HEK293 (cell line): ENCODE measurements at regions not wholly inside any gene's neighbourhood (a gene's known extent, or its start where the extent isn't known, plus 50 kb on each side); places are given as distances from the start of the nearest gene placed in this dataset.

Experiments
- YY2 ChIP-seq: fragments of 450-650 bp; formaldehyde crosslinking; IDR thresholded peaks from 2 replicates; pipeline ENCODE4 v1.5.1; 2016; ENCODE audit warnings: missing biosample characterization, missing genetic modification characterization
- ZBTB7A ChIP-seq: fragments of 450-650 bp; formaldehyde crosslinking; IDR thresholded peaks from 2 replicates; pipeline ENCODE4 v1.5.1; 2016; ENCODE audit warnings: low read depth, missing biosample characterization, missing genetic modification characterization
- ZNF175 ChIP-seq: fragments of 450-650 bp; formaldehyde crosslinking; IDR thresholded peaks from 2 replicates; pipeline ENCODE4 v1.5.1; 2016; ENCODE audit warnings: missing biosample characterization, missing genetic modification characterization
- TF ChIP-seq, protein P1 (sequence below): fragments of 450-650 bp; formaldehyde crosslinking; IDR thresholded peaks from 2 replicates; pipeline ENCODE4 v1.5.1; 2016; ENCODE audit warnings: missing biosample characterization, missing genetic modification characterization

DNA sequence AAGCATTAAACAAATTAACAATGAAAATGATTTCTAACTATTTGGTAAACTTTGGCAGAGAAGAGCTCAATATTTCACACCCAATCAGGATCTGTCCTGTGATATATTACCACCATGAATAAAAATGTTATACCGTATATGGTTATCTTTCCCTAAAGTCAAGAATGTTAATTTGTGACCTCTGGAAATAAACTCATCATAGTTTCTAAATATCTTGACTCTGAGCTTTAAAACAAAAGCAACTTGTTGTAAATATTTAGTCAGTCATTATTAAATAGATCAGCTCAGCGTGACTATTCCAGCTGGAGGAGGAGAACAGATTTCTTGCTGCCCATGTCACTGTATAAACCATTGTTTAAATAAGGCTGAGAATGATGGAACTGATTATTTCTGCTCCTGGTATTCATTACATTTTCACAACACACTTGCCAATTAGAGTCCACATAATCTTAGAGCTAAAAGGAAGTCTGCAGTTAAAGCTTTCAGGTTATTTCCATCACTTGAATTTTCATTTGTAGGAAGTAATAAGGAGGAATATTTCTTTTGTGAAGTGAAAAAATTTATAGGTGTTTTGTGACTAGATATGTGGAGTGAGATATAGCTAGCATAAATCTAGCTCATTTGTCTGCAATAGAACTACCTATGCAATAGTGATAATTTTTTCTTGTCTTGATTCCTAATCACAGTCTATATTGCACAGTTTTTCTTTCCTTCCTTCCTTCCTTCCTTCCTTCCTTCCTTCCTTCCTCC, 106.5 kb upstream of the P2RY1 start:
- TF ChIP-seq, protein P1, sequence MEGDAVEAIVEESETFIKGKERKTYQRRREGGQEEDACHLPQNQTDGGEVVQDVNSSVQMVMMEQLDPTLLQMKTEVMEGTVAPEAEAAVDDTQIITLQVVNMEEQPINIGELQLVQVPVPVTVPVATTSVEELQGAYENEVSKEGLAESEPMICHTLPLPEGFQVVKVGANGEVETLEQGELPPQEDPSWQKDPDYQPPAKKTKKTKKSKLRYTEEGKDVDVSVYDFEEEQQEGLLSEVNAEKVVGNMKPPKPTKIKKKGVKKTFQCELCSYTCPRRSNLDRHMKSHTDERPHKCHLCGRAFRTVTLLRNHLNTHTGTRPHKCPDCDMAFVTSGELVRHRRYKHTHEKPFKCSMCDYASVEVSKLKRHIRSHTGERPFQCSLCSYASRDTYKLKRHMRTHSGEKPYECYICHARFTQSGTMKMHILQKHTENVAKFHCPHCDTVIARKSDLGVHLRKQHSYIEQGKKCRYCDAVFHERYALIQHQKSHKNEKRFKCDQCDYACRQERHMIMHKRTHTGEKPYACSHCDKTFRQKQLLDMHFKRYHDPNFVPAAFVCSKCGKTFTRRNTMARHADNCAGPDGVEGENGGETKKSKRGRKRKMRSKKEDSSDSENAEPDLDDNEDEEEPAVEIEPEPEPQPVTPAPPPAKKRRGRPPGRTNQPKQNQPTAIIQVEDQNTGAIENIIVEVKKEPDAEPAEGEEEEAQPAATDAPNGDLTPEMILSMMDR (tag by site-specific recombination) = no peak
- TF ChIP-seq YY2 (tag by site-specific recombination) (no peak), ZBTB7A (no peak), ZNF175 (tag by site-specific recombination) (no peak)
